Neural progenitor cell (in vitro differentiated cells): ENCODE measurements at regions not wholly inside any gene's neighbourhood (a gene's known extent, or its start where the extent isn't known, plus 50 kb on each side); places are given as distances from the start of the nearest gene placed in this dataset.

Experiments
- DNase-seq: peaks from one replicate; pipeline ENCODE4 v3.0.0-alpha.2; 2016; ENCODE audit warnings: low spot score
- H2AFZ ChIP-seq: fragments of 200-600 bp; sonication (generic); replicated peaks from 2 replicates; pipeline ENCODE4 v1.6.1; 2016; ENCODE audit warnings: antibody characterized with exemption
- H3F3A ChIP-seq: fragments of 200-600 bp; sonication (generic); 2 replicates; pipeline ENCODE4 v1.6.1; 2016; ENCODE audit warnings: antibody characterized with exemption, low read depth
- H3K27ac ChIP-seq: fragments of 200-600 bp; sonication (generic); 2 replicates; pipeline ENCODE4 v1.5.1; 2016; ENCODE audit warnings: mild to moderate bottlenecking
- H3K27me3 ChIP-seq: fragments of 200-600 bp; sonication (generic); 2 replicates; pipeline ENCODE4 v1.6.1; 2016; ENCODE audit warnings: mild to moderate bottlenecking, moderate library complexity
- H3K36me3 ChIP-seq: fragments of 200-600 bp; sonication (generic); 2 replicates; pipeline ENCODE4 v1.5.1; 2016
- H3K4me1 ChIP-seq: fragments of 200-600 bp; sonication (generic); 2 replicates; pipeline ENCODE4 v1.6.1; 2016; ENCODE audit warnings: mixed run types
- H3K4me2 ChIP-seq: fragments of 200-600 bp; sonication (generic); 2 replicates; pipeline ENCODE4 v1.6.1; 2016
- H3K4me3 ChIP-seq: fragments of 200-600 bp; sonication (generic); 2 replicates; pipeline ENCODE4 v1.5.1; 2016
- H3K79me2 ChIP-seq: fragments of 200-600 bp; sonication (generic); 2 replicates; pipeline ENCODE4 v1.6.1; 2016; ENCODE audit warnings: low read depth
- H3K9ac ChIP-seq: fragments of 200-600 bp; sonication (generic); 2 replicates; pipeline ENCODE4 v1.6.1; 2016
- H3K9me3 ChIP-seq: fragments of 200-600 bp; sonication (generic); 2 replicates; pipeline ENCODE4 v1.5.1; 2016; ENCODE audit warnings: low read depth
- H4K20me1 ChIP-seq: fragments of 200-600 bp; sonication (generic); 2 replicates; pipeline ENCODE4 v1.6.1; 2016; ENCODE audit warnings: low read depth
- H3K27ac Mint-ChIP-seq: 3 replicates; pipeline ENCODE4 v1.8.0; 2021; ENCODE audit warnings: mixed read lengths
- H3K27me3 Mint-ChIP-seq: 2 replicates; pipeline ENCODE4 v1.8.0; 2022; ENCODE audit warnings: low read depth, mild to moderate bottlenecking, inconsistent platforms, moderate library complexity, mixed read lengths; ENCODE audit not compliant: insufficient read depth
- H3K36me3 Mint-ChIP-seq: 3 replicates; pipeline ENCODE4 v1.8.0; 2021; ENCODE audit warnings: mixed read lengths
- H3K4me1 Mint-ChIP-seq: 3 replicates; pipeline ENCODE4 v1.8.0; 2021; ENCODE audit warnings: mixed read lengths
- H3K4me3 Mint-ChIP-seq: 3 replicates; pipeline ENCODE4 v1.8.0; 2021; ENCODE audit warnings: mild to moderate bottlenecking, moderate library complexity, mixed read lengths
- H3K9me3 Mint-ChIP-seq: 3 replicates; pipeline ENCODE4 v1.8.0; 2020; ENCODE audit warnings: mixed read lengths
- EZH2 ChIP-seq: fragments of 200-600 bp; sonication (generic); IDR thresholded peaks from 2 replicates; pipeline ENCODE4 v1.6.1; 2017; ENCODE audit warnings: antibody characterized with exemption, mild to moderate bottlenecking, moderate library complexity
- EZH2phosphoT487 ChIP-seq: fragments of 200-600 bp; sonication (generic); IDR thresholded peaks from 2 replicates; pipeline ENCODE4 v1.6.1; 2017; ENCODE audit warnings: antibody characterized with exemption
- TF ChIP-seq, protein P1 (sequence below): fragments of 200-600 bp; sonication (generic); IDR thresholded peaks from 2 replicates; pipeline ENCODE4 v1.5.1; 2017; ENCODE audit warnings: antibody characterized with exemption, mild to moderate bottlenecking

DNA sequence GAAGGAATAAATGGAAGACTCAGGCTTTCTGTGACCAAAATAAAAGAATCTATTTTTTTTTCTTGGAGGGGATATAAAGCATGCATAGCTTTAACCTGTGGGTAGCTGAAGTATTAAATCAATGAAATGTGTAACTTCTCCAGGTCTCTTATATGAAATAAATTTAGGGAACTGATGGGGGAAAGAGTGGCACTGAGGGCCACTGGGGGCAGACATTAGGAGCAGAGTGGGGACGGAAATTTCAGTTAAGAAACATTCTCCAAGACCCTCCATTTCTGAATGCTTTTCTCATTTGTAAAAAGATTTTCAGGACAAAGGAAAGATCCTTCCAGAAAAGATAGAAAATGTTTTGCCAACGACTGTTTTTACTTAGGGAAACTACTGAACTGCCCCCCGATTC, 131.0 kb downstream of the GPX5 start:
- no peak for TF ChIP-seq EZH2phosphoT487
- TF ChIP-seq, protein P1, sequence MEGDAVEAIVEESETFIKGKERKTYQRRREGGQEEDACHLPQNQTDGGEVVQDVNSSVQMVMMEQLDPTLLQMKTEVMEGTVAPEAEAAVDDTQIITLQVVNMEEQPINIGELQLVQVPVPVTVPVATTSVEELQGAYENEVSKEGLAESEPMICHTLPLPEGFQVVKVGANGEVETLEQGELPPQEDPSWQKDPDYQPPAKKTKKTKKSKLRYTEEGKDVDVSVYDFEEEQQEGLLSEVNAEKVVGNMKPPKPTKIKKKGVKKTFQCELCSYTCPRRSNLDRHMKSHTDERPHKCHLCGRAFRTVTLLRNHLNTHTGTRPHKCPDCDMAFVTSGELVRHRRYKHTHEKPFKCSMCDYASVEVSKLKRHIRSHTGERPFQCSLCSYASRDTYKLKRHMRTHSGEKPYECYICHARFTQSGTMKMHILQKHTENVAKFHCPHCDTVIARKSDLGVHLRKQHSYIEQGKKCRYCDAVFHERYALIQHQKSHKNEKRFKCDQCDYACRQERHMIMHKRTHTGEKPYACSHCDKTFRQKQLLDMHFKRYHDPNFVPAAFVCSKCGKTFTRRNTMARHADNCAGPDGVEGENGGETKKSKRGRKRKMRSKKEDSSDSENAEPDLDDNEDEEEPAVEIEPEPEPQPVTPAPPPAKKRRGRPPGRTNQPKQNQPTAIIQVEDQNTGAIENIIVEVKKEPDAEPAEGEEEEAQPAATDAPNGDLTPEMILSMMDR: peak; percentile 15
- Mint-ChIP-seq H3K4me3 (peak overlapping the region; percentile 98), H3K27ac (no peak overlapping the region), H3K4me1 (peaks cover 23% of the 10 kb centered on the region), H3K27me3 (peaks cover 23% of the 10 kb centered on the region), H3K36me3 (peaks cover 6% of the 10 kb centered on the region), H3K9me3 (peaks cover 7% of the 10 kb centered on the region)
- Histone ChIP-seq H3K4me1 (peaks cover 3% of the 10 kb centered on the region), H3K9me3 (no peaks in the 10 kb centered on the region), H4K20me1 (no peaks in the 10 kb centered on the region), H3K79me2 (no peaks in the 10 kb centered on the region), H3K27ac (no peak overlapping the region), H3F3A (peaks cover 12% of the 10 kb centered on the region), H3K36me3 (no peaks in the 10 kb centered on the region), H3K4me2 (peak overlapping the region; percentile 91), H3K9ac (no peak overlapping the region), H2AFZ (peak overlapping the region; percentile 86), H3K4me3 (peak overlapping the region; percentile 93), H3K27me3 (peaks cover 22% of the 10 kb centered on the region)
- DNase-seq: no peak

DNA sequence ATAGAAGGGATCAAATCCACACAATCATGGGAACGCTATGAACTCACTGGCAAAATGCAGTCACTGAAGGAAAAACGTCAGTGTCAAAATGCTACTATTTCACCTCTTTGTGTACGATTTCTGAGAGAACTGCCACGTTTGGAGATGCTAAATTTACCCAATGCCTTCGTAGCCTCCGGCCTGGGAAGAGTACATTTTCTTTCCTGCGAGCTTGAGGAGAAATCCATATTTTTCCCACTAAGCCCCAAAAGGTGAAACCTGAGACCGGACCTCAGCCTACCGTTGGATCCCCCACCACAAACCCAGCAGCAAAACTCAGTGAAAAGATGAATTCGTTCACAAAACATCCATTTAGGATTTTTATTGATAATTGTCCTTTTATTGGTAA, 131.7 kb downstream of the GPX5 start:
- H3K9ac ChIP-seq: no peak overlapping the region
- H3K27me3 Mint-ChIP-seq: peaks cover 25% of the 10 kb centered on the region
- no peaks in the 10 kb centered on the region for H3K36me3 ChIP-seq
- no peak for DNase-seq
- H4K20me1 ChIP-seq: no peaks in the 10 kb centered on the region
- H3K27ac ChIP-seq: no peak overlapping the region
- peak overlapping the region; percentile 91 for H3K4me2 ChIP-seq
- H3K4me1 Mint-ChIP-seq: peaks cover 23% of the 10 kb centered on the region
- TF ChIP-seq, protein P1: no peak
- TF ChIP-seq EZH2 (no peak), EZH2phosphoT487 (no peak)
- peak overlapping the region; percentile 55 for H3K27ac Mint-ChIP-seq
- H3K4me3 Mint-ChIP-seq: peak overlapping the region; percentile 98
- peaks cover 6% of the 10 kb centered on the region for H3K36me3 Mint-ChIP-seq
- peaks cover 7% of the 10 kb centered on the region for H3K9me3 Mint-ChIP-seq
- H2AFZ ChIP-seq: peak overlapping the region; percentile 86
- H3F3A ChIP-seq: peaks cover 12% of the 10 kb centered on the region
- H3K4me1 ChIP-seq: peaks cover 3% of the 10 kb centered on the region
- no peaks in the 10 kb centered on the region for H3K9me3 ChIP-seq
- no peaks in the 10 kb centered on the region for H3K79me2 ChIP-seq
- H3K4me3 ChIP-seq: peak overlapping the region; percentile 93
- peaks cover 22% of the 10 kb centered on the region for H3K27me3 ChIP-seq

DNA sequence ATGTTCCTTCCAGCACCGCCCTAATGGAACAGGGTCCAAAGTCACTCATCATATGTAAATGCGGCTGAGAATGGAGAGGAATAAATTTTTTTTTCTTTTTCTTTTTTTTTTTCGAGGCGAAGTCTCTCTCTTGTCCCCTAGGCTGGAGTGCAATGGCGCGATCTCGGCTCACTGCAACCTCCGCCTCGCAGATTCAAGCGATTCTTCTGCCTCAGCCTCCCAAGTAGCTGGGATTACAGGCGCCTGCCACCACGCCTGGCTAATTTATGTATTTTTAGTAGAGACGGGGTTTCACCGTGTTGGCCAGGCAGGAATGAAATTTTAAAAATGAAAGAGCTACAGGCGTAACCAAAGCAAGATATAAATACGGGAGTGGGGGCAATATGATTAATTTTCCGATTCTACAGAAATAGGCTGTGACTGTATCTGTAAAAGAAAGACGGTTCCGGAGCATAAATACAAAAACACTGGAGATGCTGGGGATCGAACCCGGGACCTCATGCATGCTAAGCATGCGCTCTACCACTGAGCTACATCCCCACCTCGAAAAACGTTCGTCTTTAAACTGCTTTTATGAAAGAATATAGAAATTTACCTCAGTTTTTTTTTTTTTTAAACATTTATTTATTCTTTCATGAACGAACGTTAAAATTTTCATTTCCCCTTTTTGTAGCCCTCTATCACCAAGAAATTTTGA, 132.2 kb downstream of the GPX5 start:
- H3K9me3 Mint-ChIP-seq: peaks cover 7% of the 10 kb centered on the region
- peaks cover 6% of the 10 kb centered on the region for H3K36me3 Mint-ChIP-seq
- H3K9ac ChIP-seq: no peak overlapping the region
- peak overlapping the region; percentile 98 for H3K4me3 Mint-ChIP-seq
- peaks cover 12% of the 10 kb centered on the region for H3F3A ChIP-seq
- H3K4me3 ChIP-seq: peak overlapping the region; percentile 93
- TF ChIP-seq, protein P1: no peak
- no peak for TF ChIP-seq EZH2phosphoT487
- TF ChIP-seq EZH2: no peak
- peaks cover 3% of the 10 kb centered on the region for H3K4me1 ChIP-seq
- no peaks in the 10 kb centered on the region for H3K36me3 ChIP-seq
- H3K27me3 ChIP-seq: peaks cover 22% of the 10 kb centered on the region
- H3K27ac Mint-ChIP-seq: peak overlapping the region; percentile 98
- no peaks in the 10 kb centered on the region for H4K20me1 ChIP-seq
- H3K27me3 Mint-ChIP-seq: peaks cover 25% of the 10 kb centered on the region
- H2AFZ ChIP-seq: peak overlapping the region; percentile 98
- H3K4me1 Mint-ChIP-seq: peaks cover 23% of the 10 kb centered on the region
- H3K27ac ChIP-seq: no peak overlapping the region
- no peaks in the 10 kb centered on the region for H3K79me2 ChIP-seq
- no peaks in the 10 kb centered on the region for H3K9me3 ChIP-seq
- peak; percentile 68 for DNase-seq
- H3K4me2 ChIP-seq: peak overlapping the region; percentile 91
